ENCODE measurements at regions not wholly inside any gene's neighbourhood (a gene's known extent, or its start where the extent isn't known, plus 50 kb on each side); places are given as distances from the start of the nearest gene placed in this dataset.
"Not testable (repeated sequence)": the region's sequence is repeated elsewhere in the genome, so short reads cannot be mapped to it uniquely, and the experiment has no call there.

DNA sequence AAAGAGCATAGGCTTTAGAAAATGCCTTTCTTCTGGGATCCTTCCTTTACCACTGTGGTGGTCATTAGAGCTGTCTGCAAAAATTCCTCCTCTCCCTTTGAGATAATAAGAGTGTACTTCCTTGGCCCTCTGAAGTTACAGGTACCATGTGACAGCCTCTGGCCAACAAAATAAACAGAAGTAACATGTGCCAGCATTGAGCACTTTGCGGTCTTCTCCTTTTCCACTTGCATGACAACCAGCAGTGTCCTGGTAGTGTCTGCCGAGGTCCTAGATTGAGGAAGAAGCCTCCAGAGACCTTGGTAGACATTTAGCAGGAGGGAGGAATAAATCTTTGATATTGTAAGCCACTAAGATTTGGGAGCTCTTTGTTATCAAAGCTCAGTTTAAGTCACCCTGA, 87.5 kb upstream of the ARID1B start:
- intact Hi-C loops (cut with micrococcal nuclease): loop anchor here (5.0 kb wide), 1 partner anchor 1362 kb away; no protein-coding TSS in a partner anchor

DNA sequence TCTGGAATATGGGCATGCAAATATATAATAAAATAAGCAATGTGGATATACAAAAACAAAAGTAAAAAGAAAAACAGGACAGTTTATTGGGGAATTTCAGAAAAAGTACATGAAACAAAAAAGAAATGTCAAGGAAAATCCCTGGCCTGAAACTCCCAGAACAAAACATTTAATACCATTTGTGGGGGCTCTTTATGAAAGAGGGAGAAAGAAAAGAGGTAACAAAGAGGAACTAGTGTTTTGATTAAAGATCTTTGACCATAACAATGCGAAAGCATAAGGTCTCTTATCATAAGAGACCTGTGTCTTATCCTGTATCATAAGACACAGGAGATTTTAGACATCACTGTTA, 88.6 kb upstream of the ARID1B start:
- intact Hi-C loops (cut with micrococcal nuclease): loop anchor here (5.0 kb wide), 1 partner anchor 1361 kb away; no protein-coding TSS in a partner anchor

DNA sequence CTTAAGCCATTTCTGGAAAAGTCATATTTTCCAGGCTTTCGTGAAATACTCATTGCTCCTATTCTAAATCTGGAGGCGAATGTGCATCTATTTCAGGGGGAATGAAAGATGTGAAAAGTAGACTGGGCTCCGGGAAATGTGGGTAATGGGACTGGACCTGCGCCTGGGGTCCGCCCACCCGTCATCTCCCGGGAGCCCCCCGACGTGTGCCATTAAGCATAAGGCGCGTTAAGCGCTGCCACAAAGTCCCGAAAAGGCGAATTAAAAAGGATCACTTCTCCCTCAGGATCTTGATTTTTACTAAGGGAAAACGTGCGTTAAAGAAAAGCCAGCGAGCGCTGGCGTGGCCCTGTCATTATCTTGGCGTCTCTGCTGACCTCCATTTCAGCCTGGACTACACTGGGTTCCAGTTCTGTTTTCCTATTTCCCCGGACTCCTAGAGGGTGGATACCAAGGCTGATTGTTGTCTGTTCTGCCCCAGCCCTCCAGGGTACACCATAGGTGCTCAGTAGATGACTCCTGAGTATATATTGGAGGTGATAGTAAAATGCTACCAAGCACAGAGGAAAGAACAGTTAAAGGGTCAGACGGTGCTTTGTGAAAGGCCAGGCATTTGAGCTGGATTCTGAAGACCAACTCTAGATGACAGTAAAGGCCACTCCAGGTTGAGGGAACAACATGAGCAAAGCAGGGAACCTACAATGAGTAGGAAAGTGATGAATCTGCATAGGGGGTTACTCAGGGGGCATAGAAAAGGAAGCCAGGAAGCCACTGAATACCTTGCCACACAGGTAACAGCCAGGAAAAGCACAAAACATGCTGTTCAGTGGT, 89.2 kb upstream of the ARID1B start:
- intact Hi-C loops (cut with micrococcal nuclease): loop anchor here (1.0 to 5.0 kb wide), 5 partner anchors 27 to 1517 kb away; partner anchors contain the start of gene ARID1B

GRCh38 chr6:156686995-156687788, 90.0 kb upstream of the ARID1B start:
- intact Hi-C loops (cut with micrococcal nuclease): loop anchor here (1.0 to 5.0 kb wide), 7 partner anchors 26 to 1516 kb away; partner anchors contain the start of gene ARID1B

GRCh38 chr6:156686301-156686994, 90.7 kb upstream of the ARID1B start:
- intact Hi-C loops (cut with micrococcal nuclease): loop anchor here (1.0 to 5.0 kb wide), 5 partner anchors 26 to 1516 kb away; no protein-coding TSS in a partner anchor

DNA sequence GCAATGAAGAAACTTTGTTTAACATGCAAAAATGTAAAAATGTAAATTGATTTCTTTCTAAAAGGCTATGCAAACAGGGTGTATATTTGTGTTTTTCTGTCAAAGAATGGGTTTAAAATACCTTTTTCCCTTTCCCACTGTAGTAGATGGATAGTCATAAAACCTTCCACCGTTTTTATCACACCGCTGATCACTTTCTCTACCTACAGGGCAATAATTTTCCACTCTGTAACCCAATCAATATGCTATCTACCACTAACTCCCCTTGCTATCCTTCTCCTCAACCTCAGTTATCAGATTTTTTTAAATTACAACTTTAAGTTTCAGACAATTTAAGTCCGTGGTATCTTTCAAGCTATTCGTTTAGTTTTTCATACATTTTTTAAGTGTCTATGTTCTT, 91.4 kb upstream of the ARID1B start:
- intact Hi-C loops (cut with micrococcal nuclease): loop anchor here (1.0 to 5.0 kb wide), 5 partner anchors 25 to 1515 kb away; no protein-coding TSS in a partner anchor

- intact Hi-C loops (cut with micrococcal nuclease): no loop called here
Observed at GRCh38 chr6:156683821-156684220, 93.4 kb upstream of the ARID1B start.

DNA sequence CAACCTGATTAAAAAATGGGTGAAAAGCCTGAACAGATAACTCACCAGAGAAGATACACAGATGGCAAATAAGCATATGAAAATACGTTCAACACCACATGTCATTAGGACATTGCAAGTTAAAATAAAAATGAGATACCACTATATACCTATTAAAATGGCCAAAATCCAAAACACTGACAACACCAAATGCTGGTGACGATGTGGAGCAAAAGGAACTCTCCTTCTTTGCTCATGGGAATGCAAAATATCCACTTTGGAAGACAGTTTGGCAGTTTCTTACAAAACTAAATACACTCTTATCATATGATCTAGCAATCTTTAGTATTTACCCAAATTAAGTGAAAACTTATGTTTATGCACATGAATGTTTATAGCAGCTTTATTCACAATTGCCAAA, 100.5 kb upstream of the ARID1B start:
- intact Hi-C loops (cut with micrococcal nuclease): no loop called here

DNA sequence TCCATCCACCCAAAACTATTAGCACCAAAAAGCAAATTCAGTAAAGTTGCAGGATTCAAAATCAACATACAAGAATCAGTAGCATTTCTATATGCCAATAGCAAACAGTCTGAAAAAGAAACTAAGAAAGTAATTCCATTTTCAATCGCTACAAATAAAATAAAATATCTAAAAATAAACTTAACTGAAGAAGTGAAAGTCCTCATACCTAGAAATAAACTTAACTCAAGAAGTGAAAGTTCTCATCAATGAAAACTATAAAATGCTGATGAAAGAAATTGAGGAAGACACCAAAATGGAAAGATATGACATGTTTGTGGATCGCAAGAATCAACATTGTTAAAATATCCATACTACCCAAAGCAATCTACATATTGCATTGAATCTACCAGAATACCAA, 103.0 kb upstream of the ARID1B start:
- intact Hi-C loops (cut with micrococcal nuclease): no loop called here

DNA sequence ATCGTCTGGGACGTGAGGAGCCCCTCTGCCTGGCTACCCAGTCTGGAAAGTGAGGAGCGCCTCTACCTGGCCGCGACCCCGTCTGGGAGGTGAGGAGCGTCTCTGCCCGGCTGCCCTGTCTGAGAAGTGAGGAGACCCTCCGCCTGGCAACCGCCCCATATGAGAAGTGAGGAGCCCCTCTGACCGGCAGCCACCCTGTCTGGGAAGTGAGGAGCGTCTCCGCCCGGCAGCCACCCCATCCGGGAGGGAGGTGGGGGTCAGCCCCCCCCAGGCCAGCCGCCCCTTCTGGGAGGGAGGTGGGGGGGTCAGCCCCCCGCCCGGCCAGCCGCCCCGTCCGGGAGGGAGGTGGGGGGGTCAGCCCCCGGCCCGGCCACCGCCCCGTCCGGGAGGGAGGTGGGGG, 107.1 kb upstream of the ARID1B start:
- intact Hi-C loops (cut with micrococcal nuclease): not testable (repeated sequence)

DNA sequence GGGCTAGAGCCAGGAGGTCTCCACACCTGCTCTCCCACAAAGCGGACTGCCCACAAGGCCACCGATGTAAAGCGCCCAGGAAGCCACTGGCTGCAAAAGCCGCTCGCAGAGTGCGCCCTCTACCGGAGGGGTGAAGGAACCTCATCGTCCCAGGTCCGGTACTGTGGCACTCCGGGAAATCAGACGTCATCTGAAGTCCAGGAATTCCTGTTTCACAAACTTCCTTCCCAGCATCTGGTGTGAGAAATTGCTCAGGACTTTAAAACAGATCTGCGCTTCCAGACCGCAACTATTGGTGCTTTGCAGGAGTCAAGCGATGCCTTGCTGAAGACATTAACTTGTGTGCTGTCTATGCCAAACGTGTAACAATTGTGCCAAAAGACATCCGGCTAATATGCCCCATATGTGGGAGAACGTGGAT, 115.1 kb upstream of the ARID1B start:
- intact Hi-C loops (cut with micrococcal nuclease): no loop called here

- intact Hi-C loops (cut with micrococcal nuclease): loop anchor here (2.0 kb wide), 1 partner anchor 26 kb away; no protein-coding TSS in a partner anchor
Observed at GRCh38 chr6:156660389-156660788, 116.8 kb upstream of the ARID1B start.

GRCh38 chr6:156659822-156660198, 117.4 kb upstream of the ARID1B start:
- intact Hi-C loops (cut with micrococcal nuclease): loop anchor here (2.0 kb wide), 1 partner anchor 27 kb away; no protein-coding TSS in a partner anchor

DNA sequence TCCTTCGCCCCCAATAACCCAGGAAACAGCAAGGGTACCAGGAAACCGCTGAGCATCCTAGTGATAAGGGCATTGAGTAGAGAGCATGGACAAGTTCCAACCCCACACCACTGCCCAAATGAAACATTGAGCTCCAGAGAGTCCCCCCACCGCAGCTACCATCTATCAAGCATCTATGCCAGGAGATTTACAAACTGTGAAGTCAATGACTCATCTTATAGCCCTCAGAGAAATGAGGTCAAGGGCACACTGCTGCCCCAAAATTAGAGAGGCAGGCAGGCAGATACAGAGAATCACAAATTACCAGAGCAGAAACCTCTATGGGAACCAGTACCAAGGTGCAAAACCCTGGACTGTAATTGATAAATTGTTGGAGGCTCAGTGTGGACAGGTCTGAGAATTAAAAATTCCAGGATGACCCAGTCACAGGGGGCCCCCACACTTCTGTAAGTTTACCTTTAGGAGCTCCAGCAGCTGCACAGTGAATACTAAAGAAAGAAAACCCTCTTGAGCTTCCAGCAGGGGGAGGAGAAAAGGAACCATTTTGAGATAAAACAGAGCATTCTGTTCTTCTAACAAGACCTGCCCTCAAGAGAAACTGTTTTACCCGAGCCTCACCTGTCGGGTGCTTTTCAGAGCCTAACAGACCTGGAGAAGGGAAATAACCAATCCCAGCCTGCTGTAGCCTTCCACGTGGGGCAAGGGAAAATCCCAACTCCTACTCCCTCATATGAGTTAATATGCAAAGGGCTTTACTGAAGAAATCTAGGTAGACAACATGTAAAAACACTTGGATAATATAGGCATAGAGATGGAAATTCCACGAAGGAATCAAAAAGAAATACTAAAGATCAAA, 118.0 kb upstream of the ARID1B start:
- intact Hi-C loops (cut with micrococcal nuclease): no loop called here

DNA sequence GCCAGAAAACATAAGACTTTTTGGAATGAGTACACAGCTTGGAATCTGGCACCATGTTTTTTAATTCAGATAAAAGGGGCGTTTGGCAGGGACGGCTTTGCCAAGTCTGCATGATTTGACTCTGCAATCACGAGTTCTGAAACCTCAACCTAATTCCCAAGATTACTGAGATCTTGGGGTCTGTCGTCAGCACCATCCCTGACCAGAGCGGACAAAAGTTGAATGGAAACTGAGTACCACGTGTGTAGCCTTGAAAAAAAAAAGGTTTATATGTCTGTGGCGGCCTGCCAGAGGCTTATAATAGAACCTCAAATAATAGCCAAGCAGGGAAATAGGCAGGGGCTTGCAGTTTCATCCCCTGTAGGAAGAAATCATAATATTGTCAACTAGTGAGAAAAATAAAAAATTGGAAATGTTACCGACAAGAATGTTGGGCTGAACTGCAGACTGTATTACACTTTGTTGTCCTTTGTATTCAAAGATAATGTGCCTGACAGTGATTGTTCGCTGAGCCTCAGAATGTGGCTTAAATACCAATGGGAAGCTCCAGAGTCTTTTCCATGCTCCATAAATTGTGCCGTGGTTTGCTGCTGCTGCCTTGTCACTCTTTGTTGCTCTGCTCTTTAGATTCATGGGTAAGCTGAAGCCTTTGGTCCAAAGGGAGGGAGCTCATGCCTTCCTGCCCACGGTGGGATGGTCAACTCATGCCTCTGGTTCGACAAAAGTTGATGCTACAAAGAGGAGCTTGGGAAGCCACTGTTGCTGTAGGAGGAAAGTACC, 118.8 kb upstream of the ARID1B start:
- intact Hi-C loops (cut with micrococcal nuclease): no loop called here

DNA sequence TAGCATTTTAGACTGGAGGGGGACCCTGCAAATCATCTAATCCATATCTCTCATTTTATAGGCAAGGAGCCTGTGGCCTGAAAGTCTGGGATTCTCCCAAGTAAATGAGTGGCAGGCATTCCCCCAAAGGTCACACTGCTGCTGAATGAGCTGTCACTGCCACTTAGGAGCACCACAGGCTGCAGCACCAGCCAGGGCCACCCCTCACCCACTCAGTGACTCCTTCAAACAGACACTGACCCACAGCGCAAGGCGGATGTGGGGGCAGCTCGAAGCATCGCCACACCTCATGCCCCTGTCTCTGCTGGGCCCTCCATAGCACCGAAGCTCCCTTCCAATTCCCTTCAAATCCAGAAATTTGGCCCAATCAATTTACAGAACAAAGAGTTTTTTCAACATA, 119.9 kb upstream of the ARID1B start:
- intact Hi-C loops (cut with micrococcal nuclease): no loop called here

DNA sequence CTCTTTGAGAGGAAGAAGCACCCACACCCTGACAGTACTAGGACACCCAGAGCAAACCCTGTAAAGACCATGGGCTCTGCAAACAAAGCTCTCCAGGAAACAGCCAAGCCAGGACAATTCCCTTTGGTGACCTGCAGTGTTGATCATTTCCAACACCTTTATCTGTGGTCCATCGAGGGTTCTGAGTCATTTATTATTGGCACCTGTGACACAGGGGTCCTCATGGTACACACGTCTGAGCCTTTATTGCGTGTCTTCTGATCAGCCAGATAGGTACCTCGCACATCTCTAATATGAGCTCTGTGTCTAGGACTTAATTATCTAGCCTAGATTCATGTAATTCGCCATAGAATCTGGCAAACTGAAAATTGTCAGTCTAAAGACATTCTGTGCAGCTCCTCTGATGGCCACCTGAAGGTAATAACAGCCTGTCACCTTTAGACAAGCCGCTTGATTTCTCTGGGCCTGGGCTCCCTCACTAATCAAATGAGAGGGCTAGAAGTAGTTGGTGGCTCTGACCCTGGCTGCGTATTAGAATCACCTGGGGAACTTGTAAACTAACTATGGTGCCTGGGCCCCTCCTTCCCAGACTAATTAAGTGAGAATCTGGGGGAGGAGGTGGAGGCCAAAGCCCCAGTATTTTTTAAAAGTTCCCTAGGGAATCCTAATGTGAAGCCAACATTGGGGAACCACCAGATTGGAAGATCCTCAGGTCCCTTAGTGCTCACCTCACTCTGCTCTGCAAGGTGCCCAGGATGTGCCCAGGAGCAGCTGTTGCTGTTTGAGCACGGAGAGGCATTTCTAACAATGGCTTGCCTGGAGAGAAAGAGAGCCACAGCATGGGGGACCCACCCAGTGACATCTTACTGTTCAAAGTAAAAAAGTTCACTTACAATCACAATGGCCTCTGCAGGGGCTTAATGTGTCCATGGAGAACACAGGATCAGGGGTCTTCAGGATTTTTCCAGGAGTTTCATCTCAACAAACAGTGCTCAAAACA, 122.0 kb upstream of the ARID1B start:
- intact Hi-C loops (cut with micrococcal nuclease): no loop called here

- intact Hi-C loops (cut with micrococcal nuclease): no loop called here
Observed at GRCh38 chr6:156652231-156652750, 124.9 kb upstream of the ARID1B start.

Data from T-helper 2 cell treated with Interferon-gamma antibody and Interleukin-4, amounts not matched to agents 100 ng/mL and 5 ng/mL, for 36 hours (primary cell).